Activated CD4-positive, alpha-beta T cell treated with anti-CD3 and anti-CD28 coated beads, Interleukin-2, amount 50 U/mL, for 48 hours (primary cell): ENCODE measurements at regions not wholly inside any gene's neighbourhood (a gene's known extent, or its start where the extent isn't known, plus 50 kb on each side); places are given as distances from the start of the nearest gene placed in this dataset.

Experiments
- DNase-seq, 2 experiments: peaks; one replicate each; pipeline ENCODE4 v3.0.0-alpha.2; 2020

DNA sequence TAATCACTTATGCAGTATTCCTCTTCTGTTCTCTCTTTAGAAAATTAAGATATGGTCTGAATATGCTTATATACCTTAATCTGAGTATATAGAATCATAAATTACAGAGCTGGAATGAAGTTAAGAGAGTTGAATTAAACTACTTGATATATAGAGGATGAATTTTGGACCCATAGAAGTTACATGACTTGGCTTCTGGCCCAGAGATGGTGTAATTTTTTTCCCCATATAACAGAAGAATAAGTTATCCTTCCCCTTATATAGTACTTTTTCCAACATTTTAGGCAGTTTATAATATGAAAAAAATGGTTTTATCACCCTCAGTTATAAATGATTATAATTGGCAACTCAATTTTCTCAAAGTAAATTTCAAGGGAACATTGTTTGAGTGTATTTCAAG is 616.3 kb downstream of the TBC1D4 start:
- DNase-seq = no peak

DNA sequence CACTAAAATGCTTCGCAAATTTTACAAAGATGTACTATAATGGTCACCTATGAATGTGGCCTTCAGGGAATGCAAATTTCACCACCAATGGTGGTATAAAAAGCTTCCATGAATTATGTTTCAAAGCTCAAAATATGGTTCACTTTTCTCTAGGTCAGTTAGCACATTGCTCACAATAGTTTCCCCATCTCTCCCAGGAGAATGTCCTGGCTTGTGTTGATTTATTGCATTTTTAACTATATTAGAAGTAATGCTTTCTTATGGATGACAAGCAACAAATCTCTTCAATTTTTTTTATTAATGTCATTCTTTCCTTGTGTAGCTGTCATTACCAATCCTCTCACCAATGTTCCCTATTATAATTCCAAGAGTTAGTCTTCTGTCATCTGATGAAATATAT is 621.2 kb downstream of the TBC1D4 start:
- no peak for DNase-seq

DNA sequence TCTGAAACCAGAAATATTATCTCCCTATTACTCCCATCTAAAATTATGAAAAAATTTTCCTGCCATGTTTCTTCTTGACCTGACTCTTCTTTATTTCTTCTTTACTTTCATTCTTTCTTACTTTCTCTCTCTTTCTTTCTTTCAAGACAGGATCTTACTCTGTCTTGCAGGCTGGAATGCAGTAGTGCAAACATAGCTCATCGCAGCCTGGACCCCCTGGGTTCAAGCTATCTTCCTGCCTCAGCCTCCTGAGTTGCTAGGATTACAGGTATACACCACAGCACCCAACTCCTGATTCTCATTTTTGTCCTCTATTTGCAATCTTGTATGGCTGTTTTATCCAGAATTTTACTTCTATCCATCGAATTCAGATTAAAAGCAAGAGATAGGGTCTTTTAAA is 631.1 kb downstream of the TBC1D4 start:
- DNase-seq = no peak

DNA sequence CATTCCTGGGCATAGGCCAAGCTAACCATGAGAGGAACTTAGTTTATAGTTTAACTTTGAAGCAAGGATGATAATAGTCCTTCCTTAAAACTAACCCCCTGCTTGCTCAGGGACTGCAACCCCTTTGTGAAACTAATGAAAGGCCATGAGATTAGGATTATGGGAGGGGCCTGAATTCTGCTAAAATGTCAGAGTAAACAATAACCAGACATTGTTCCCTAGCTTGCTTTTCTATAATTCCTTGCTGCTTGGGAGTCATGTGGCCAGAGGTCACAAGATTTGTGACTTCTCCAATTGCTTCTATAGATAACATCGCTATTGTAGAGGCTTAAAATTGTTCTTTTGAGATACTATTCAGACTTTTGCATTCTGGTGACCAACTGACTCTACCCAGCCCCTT is 634.0 kb downstream of the TBC1D4 start:
- DNase-seq = no peak

DNA sequence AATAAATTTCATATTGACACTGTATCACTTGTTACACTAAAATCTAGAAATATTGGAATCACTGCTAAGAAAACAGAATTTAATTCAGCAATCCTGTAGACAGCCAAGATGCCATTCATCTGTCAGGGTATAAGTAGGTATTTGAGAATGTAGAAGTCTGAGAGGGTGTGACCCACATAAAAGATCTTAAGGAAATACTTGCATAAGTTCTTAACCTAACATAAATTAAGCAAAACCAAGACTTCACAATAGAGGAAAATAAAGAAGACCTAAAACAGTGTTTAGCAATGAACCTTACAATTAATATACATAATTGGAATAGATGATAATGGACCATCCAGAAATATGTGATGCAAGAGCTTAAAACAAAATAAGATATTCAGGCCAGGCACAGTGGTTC is 636.2 kb downstream of the TBC1D4 start:
- no peak for DNase-seq

DNA sequence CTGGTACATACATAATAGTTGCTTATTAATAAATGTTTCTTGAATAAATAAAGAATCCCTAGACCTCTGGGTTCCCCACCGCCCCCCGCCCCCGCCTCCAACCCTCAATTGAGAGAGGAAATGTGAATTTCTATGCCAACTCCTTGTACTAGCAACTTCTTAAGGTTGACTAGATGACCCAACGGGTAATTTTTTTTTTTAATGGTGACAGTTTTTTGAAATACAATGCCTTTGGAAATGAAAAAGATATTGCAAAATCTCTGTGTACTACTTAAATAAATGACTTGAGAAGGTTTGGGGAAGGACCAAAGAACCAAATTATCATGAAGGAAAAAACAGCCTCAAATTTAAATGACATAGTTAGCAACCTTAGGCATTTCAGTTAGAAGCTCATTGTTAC is 640.3 kb downstream of the TBC1D4 start:
- no peak for DNase-seq

DNA sequence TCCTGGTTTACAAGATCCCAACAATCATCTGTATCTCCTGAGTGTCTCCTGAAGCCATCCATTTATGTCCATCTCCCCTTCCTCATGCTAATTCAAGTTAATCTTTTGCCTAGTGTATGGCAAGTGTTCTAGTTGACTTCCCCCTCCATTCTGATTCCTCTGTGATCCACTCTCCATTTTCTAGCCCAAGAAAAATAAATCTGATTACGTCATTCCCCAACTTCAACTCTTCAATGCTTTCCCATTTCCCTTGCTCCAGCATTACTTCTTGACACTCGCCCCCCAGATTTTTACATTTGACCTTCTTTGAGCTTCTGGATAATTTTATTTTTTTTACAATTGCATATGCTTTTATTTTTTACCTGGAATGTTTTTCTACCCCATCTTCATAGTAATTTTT is 640.8 kb downstream of the TBC1D4 start:
- no peak for DNase-seq

DNA sequence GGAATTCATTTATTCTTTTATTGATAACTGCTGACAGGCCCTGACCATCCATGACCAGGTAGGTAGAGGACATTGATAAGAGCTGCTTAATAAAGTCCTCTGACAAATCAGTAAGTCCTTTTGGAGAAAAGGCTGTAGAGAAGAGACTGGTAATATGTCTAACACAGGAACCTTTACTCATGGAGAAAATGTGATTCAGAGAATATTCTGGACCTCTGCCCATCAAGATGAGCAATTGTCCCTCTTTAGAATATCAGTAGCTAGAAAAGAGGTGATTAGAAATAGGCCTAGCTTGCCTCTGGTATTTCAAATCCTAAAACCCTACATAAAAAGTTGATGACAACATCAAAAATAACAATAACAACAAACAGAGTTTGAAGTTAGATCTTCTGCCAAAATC is 642.3 kb downstream of the TBC1D4 start:
- DNase-seq = no peak

DNA sequence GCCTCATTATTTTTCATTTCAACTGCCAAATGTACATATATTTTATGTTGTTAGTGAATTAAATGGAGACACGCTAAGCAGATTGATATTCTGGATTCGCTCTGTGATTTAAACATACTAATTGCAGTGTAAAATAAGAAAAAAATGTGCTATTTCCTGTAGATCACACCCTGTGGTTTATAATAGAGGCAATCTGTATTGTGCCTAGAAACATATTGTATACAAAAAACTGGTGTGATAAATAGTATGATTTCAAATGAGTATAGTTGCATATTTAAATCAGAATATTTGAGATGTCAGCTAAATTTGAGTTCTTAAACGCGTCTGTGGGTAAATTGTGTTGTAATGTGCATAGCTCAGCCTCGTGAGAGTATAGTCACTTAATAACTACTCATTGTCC is 643.9 kb downstream of the TBC1D4 start:
- DNase-seq = no peak

DNA sequence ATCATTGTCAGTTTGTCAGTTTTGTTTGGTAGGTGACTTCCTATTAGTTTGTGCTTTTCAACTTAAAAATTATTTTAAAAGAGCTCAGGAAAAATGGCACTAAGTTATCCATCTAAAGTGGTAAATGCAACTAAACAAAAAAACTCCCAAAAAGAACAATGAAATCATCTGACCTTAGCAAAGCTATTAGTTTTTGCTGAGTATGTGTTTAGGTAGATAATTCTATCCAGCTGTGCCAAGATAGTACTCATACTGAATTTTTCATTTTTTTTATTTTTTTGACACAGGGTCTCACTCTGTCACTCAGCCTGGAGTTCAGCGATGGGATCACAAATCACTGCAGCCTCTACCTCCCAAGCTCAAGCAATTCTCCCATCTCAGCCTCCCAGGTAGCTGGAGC is 645.3 kb downstream of the TBC1D4 start:
- no peak for DNase-seq

DNA sequence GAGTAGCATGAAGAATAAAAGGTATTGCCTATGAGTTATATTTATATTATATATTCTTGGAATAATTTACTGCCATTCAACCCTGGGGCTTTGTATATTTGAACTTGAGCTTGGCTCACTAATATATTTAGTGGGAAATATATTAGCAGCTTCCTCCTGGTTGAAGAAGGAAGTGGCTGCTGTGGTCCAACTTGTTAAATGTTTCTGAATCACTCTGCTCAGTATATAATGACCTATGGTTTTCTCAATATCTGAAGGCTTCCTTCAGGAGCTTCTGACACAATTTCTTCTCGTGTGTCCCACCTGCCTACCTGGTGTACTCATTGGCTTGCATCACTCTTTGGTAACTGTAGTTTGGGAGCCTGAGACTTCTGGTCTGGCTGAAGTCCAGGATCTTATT is 646.4 kb downstream of the TBC1D4 start:
- no peak for DNase-seq

DNA sequence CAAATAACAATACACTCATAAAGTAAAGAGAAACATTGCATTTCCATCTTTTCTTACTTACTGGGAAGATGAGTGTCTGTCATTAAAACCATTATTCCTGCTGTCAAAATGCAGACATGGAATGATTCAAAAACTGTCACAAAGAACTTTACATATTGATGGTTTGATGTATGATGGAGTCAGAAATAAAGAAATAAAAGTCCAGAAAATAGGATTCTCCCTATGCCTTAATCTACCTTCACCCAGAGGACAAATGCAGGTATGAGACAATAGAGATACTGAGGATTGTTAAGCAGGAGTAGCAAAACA is 656.1 kb downstream of the TBC1D4 start:
- DNase-seq = no peak

DNA sequence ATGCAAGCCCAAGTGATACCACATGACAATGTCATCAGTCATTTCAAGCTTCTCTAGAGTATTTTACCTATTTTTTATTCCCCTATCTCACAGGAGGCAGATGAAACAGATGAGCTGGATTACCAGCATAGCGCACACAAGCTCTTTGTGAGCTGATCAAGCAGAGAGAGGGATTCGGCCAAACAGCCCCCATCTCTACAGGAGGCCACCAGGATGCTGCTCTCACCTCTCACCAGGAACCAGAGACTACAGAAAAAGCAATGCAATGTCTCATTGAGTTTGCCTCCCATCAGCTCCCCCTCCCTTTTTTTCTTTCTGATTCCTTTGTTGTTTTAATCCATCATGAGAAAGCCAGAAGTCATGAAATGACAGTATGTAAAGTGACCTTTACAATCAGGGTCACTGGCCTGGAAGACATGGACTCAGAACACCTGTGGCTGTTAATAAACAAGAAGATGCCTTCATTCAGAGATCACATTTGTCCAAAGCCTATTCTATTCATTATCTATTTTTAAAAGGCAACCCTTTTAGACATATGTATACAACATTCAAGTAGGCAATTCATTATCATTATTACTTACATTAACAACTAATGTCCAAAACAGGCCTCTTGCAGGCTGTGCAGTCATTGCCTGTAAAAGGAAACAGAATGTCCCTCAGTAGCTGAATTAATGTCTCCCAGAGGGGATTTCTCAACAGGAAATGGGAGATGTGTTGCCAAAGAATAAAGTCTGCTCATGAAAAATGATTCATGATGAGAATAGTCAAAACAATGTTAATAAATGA is 656.6 kb downstream of the TBC1D4 start:
- DNase-seq = no peak

DNA sequence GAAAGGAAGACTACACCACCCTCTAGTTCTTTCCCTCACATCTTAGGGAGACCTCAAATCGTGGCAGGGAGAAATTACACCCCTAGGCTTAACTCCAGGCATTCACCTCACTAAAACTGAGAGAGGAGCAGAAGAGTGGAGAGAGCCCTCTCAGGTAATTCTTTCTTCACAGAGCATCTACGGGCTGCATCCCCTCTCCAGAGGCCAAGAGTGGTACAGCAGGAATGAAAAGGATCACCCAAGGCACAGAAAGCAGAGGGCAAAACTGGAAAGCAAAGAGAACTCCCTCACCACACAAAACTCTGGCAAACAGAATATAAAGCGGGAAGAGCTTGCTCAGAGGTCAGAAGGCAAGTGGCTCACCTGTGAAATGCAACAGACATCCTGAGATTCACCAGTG is 661.2 kb downstream of the TBC1D4 start:
- DNase-seq = no peak

DNA sequence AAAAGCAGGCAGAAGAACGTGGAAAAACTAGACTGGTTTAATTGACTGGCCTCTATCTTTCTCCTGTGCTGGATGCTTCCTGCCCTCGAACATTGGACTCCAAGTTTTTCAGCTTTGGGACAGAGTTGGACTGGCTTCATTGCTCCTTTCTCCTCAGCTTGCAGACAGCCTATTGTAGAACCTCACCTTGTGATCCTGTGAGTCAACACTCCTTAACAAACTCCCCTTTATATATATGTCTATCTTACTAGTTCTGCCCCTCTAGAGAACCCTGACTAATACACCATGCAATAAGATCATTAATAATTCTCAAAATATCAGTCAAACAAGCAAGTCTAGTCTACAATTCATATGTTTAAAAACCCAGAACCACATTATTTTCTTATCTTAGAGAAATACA is 662.4 kb downstream of the TBC1D4 start:
- DNase-seq = no peak

DNA sequence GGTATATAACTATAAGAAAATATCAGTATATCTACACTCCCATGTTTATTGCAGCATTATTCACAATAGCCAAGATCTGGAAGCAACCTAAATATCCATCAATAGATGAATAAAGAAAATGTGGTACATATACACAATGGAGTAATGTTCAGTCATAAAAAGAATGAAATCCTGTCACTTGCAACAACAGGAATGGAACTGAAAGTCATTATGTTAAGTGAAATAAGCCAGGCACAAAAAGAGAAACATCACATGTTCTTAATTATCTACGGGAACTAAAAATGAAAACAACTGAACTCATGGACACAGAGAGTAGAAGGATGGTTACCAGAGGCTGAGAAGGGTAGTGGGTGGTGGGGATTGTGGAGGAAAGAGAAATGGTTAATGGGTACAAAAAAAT is 665.2 kb downstream of the TBC1D4 start:
- no peak for DNase-seq

DNA sequence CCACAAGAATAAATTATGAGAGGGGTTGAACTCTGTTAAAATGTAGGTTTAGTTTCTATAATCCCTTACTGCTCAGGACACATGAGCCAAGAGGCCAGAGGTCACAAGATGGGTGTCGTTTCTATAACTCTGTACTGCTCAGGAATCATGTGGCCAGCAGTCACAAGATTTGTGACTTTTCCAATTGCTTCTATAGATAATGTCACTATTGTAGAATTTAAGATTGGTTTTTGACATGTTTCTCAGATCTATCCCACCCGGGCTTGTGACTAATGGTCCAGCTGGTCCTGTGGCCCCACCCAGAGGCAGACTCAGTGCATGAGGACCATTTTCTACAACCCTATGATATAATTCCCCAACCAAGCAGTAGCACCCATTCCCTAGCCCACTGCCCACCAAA is 662.0 kb upstream of the KLF12 start:
- no peak for DNase-seq

DNA sequence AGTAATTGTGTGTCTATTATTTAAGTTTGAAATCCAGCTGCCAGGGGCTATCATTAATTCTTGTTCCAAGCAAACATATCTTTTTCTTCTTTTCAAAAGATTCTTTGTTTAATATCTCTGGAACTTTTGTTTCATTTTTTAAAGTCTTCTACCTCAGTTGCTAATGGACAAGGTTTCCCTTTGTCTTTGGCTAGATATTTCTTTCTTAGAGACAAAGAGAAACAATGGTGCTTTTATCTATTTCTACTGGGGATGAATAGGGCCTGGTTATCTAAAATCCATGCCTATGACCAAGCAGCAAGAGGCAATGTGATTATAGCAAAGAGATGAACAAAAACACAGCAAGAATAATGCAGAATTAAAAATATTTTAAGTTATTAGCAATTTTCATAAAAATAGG is 661.3 kb upstream of the KLF12 start:
- no peak for DNase-seq

DNA sequence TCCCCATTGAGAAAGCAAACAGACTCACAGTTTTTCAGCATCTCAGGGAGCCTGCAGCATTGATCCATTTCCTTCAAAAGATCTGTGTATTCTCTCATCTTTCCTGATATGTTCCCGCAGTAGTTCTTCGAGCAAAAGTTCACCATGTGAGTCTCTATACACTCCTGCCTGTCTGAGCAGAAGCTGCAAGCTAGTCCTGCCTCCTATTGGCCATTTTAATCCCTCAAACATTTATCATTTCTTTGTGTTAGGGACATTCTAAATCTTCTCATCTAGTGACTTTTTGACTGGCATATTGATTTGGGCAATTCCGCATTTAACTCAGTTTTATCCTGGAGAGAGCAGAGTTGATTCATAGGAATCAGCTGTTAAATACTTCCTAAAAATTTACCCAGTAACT is 660.4 kb upstream of the KLF12 start:
- no peak for DNase-seq

DNA sequence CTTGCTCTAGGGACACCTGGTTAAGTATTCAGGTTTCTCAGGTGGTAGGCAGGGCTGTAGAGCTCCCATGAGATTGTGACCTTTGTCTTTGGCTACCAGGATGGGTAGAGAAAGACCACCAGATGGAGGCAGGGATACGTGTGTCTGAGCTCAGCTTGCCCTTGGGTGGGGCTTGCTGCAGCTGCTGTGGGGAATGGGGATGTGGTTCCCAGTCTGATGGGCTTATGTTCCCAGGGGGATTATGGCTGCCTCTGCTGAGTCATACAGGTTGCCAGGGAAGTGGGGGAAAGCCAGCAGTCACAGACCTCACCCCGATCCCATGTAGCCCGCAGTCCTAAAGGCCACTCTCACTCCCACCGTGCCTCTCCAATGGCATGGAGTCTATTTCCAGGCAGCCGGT is 659.9 kb upstream of the KLF12 start:
- DNase-seq = no peak

DNA sequence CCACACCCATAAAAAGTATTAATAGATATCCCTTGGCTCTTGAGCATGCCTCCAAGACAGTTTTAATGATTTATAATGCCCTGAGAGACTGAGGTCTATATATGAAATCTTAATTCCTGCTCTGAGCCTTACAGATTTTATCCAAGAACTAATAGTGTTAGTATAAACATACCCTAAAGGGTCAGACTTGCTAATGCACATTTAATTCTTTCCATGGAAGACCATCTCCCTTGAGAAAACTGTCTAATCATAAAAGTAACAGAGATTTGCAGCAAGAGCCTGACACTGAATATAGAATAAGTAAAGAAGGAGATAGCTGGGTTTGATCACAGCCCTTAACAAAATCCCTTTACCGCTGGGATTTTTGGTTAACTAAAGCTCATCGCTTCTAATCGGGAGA is 650.8 kb upstream of the KLF12 start:
- DNase-seq = no peak

DNA sequence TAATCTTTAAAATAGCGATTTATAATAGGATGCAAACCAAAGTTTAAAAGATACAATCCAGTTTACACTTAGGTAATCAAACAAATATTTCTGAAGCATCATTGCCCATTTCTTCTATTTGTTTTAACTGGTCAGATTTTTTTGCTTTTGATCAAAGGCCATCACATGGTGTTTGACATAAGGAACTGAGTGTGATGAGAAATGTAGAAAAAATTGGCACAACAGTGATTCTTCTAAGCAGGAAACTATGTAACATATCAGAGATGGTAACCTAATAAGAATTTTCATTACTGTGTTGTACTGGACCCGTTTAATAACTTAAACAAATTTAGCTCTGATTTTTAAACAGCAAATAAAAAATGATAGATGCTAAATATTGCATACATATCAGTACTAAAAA is 644.7 kb upstream of the KLF12 start:
- no peak for DNase-seq

DNA sequence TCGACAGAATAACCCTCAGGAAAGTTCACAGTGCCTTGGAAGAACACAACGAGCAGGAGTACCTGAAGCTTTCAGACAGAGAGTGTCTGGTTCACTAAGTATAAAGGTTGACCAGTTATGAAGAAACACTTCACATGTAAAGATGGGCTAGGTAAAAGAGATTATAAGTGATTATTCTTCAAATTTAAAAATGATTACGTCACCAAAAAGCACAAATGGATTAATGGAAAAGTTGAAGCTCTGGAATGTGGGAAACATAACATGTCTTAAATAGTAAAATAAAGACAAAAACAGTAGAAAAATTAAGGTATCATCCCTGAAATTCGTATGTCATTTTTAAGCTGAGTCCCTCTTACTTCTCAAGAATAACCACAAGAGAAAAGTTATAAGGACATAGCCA is 643.9 kb upstream of the KLF12 start:
- no peak for DNase-seq

DNA sequence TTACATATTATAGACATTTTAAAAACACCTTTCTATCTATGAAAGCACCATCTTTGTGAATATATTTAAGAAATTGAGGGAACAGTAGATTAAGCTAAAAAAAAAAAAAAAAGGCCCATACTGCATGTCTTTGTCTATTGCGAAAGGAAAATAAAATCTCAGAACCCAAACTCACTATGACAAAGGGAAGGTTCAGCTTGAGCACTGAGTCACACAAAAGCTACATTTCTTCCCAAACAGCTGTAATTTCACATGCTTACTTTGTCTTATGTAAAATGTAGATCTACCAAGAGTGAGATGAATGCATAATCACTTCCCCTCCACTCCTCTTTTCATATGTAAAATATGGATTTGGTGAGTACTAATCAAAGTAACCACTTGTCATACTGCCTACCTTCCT is 640.1 kb upstream of the KLF12 start:
- no peak for DNase-seq

DNA sequence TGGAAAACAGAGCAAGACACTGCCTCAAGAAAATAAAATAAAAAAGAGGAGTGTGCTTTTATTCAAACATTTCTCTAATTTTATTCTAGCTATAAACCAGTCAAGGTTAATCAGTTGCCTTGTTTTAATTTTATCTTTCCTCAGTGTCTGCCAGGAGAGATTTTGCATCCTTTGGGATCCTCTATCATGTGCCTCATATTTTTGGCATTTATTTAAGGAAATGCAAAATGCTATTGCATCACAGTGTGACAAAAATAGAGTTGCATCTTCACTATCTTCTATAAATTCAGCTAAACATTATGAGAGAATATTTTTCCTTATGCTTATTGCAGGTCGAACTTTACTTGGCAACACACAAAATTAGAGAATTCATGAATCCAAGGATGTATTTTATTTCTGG is 639.0 kb upstream of the KLF12 start:
- no peak for DNase-seq

DNA sequence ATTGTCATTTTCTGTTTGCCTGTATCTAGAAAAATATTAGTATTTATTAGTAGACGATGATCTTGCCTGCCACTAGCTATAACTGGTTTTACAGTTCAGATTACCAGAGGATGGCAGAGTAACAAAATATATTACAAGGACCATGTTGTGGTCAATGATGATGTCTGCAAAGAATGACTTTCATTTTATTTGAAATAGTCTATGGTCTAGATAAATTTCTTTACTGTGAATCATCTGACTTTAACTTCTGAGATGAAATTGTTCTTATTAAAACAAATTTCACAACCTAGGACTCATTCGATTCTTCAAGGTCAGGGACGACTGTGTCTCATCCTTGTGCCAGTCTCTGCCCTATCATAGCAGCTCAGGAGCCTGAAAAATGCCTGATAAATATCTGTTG is 637.8 kb upstream of the KLF12 start:
- no peak for DNase-seq
